ENCODE measurements at regions not wholly inside any gene's neighbourhood (a gene's known extent, or its start where the extent isn't known, plus 50 kb on each side); places are given as distances from the start of the nearest gene placed in this dataset.

DNA sequence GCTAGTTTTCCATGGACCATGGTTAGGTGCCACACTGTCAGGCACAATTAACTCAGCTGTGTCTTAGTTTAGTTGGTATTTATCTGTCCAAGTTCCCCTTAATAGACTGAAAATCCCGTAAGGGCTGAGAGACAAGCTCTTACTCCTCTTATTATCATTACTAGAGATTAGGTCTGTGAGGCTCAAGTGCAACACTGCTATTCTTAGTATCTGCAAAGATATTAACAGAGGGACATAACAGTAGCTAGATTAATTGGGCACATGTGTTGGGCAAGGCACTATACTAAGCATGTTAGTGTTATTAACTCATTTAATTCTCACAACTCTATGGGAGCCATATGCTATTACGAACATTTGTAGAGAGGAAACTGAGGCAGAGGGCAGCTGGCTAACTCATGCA is 137.3 kb downstream of the VEGFA start:
- TF ChIP-seq POLR2AphosphoS5 (IDR thresholded peaks at IDR 0.05; ENCODE audit: low read depth, low read length) (no peak), SIN3A (IDR thresholded peaks at IDR 0.05; ENCODE audit: low read depth) (no peak), CBX3 (IDR thresholded peaks at IDR 0.05; ENCODE audit: low read depth) (no peak), ZNF274 (IDR thresholded peaks at IDR 0.05; ENCODE audit: low read depth, low read length) (no peak)

All from HCT116 (cell line).